H9 (cell line): ENCODE measurements at regions not wholly inside any gene's neighbourhood (a gene's known extent, or its start where the extent isn't known, plus 50 kb on each side); places are given as distances from the start of the nearest gene placed in this dataset.

Experiments used
- DNase-seq: peaks from one replicate; pipeline ENCODE4 v3.0.0-alpha.2; 2017
- H2AFZ ChIP-seq: one replicate; pipeline ENCODE4 v1.6.1; 2013; ENCODE audit warnings: mild to moderate bottlenecking, low read length, control low read depth, moderate library complexity
- H2AK5ac ChIP-seq: 2 replicates; pipeline ENCODE4 v1.6.1; 2013; ENCODE audit warnings: low read length, control low read depth, mixed read lengths; ENCODE audit not compliant: insufficient read length
- H2BK120ac ChIP-seq: one replicate; pipeline ENCODE4 v1.6.1; 2013; ENCODE audit warnings: low read depth, mild to moderate bottlenecking, low read length, control low read depth, inconsistent platforms; ENCODE audit not compliant: poor library complexity, severe bottlenecking
- H2BK12ac ChIP-seq: 2 replicates; pipeline ENCODE4 v1.6.1; 2013; ENCODE audit warnings: low read length, control low read depth, mixed read lengths, low read depth; ENCODE audit not compliant: insufficient read length
- H2BK15ac ChIP-seq: 2 replicates; pipeline ENCODE4 v1.6.1; 2013; ENCODE audit warnings: low read depth, low read length, control low read depth
- H2BK20ac ChIP-seq: one replicate; pipeline ENCODE4 v1.6.1; 2013; ENCODE audit warnings: low read depth, mild to moderate bottlenecking, low read length, control low read depth, inconsistent platforms; ENCODE audit not compliant: poor library complexity, severe bottlenecking
- H2BK5ac ChIP-seq: 2 replicates; pipeline ENCODE4 v1.6.1; 2013; ENCODE audit warnings: low read length, control low read depth, mixed read lengths; ENCODE audit not compliant: insufficient read length
- H3K14ac ChIP-seq: 2 replicates; pipeline ENCODE4 v1.6.1; 2013; ENCODE audit warnings: low read length, control low read depth; ENCODE audit not compliant: insufficient read depth
- H3K18ac ChIP-seq: 2 replicates; pipeline ENCODE4 v1.6.1; 2013; ENCODE audit warnings: low read depth, mild to moderate bottlenecking, mixed read lengths, low read length, control low read depth; ENCODE audit not compliant: insufficient read length
- H3K23ac ChIP-seq: 2 replicates; pipeline ENCODE4 v1.6.1; 2013; ENCODE audit warnings: low read length, control low read depth, mixed read lengths, low read depth; ENCODE audit not compliant: insufficient read length
- H3K23me2 ChIP-seq: 2 replicates; pipeline ENCODE4 v1.6.1; 2013; ENCODE audit warnings: low read depth, mild to moderate bottlenecking, mixed read lengths, low read length, control low read depth; ENCODE audit not compliant: insufficient read length, poor library complexity, severe bottlenecking
- H3K27ac ChIP-seq: 2 replicates; pipeline ENCODE4 v1.5.1; 2013; ENCODE audit warnings: low read length, control low read depth, mixed read lengths, low read depth; ENCODE audit not compliant: insufficient read length
- H3K27me3 ChIP-seq: 2 replicates; pipeline ENCODE4 v1.6.1; 2013; ENCODE audit warnings: low read length, control low read depth, inconsistent platforms; ENCODE audit not compliant: insufficient read depth
- H3K4ac ChIP-seq: 2 replicates; pipeline ENCODE4 v1.6.1; 2013; ENCODE audit warnings: low read depth, mild to moderate bottlenecking, control low read depth, inconsistent platforms, low read length, moderate library complexity
- H3K4me1 ChIP-seq: 2 replicates; pipeline ENCODE4 v1.6.1; 2013; ENCODE audit warnings: low read length, control low read depth, inconsistent platforms; ENCODE audit not compliant: insufficient read depth
- H3K4me2 ChIP-seq: 2 replicates; pipeline ENCODE4 v1.6.1; 2013; ENCODE audit warnings: low read length, control low read depth, mixed read lengths; ENCODE audit not compliant: insufficient read length, insufficient read depth
- H3K56ac ChIP-seq: 2 replicates; pipeline ENCODE4 v1.6.1; 2013; ENCODE audit warnings: low read depth, mild to moderate bottlenecking, mixed read lengths, low read length, control low read depth; ENCODE audit not compliant: insufficient read length
- H3K79me1 ChIP-seq: 2 replicates; pipeline ENCODE4 v1.6.1; 2013; ENCODE audit warnings: low read depth, mild to moderate bottlenecking, moderate library complexity, low read length, control low read depth, inconsistent platforms; ENCODE audit not compliant: insufficient read depth, poor library complexity, severe bottlenecking
- H3K79me2 ChIP-seq: 2 replicates; pipeline ENCODE4 v1.6.1; 2013; ENCODE audit warnings: low read length, control low read depth, inconsistent platforms; ENCODE audit not compliant: insufficient read depth
- H3K9ac ChIP-seq: 2 replicates; pipeline ENCODE4 v1.6.1; 2013; ENCODE audit warnings: low read length, control low read depth, mixed read lengths; ENCODE audit not compliant: insufficient read length; ENCODE audit errors: extremely low read depth
- H3K9me3 ChIP-seq: one replicate; pipeline ENCODE4 v1.6.1; 2013; ENCODE audit warnings: low read depth, low read length, inconsistent platforms; ENCODE audit not compliant: control insufficient read depth
- H3T11ph ChIP-seq: one replicate; pipeline ENCODE4 v1.6.1; 2013; ENCODE audit warnings: mild to moderate bottlenecking, low read length, control low read depth, inconsistent platforms
- H4K20me1 ChIP-seq: one replicate; pipeline ENCODE4 v1.6.1; 2013; ENCODE audit not compliant: control insufficient read depth, insufficient read length, insufficient read depth
- H4K5ac ChIP-seq: 2 replicates; pipeline ENCODE4 v1.6.1; 2013; ENCODE audit warnings: low read depth, mild to moderate bottlenecking, mixed read lengths, low read length, control low read depth; ENCODE audit not compliant: insufficient read length
- H4K8ac ChIP-seq: replicated peaks from 2 replicates; pipeline ENCODE4 v1.6.1; 2013; ENCODE audit warnings: low read length, control low read depth, mixed read lengths, low read depth; ENCODE audit not compliant: insufficient read length
- H4K91ac ChIP-seq: 2 replicates; pipeline ENCODE4 v1.6.1; 2013; ENCODE audit warnings: low read depth, mild to moderate bottlenecking, moderate library complexity, mixed read lengths, low read length, control low read depth; ENCODE audit not compliant: insufficient read length
- H3K27ac Mint-ChIP-seq, 3 experiments: 2 replicates in 2 of 3; 3 replicates in 1 of 3; pipeline ENCODE4 v1.8.0; 2020 to 2021; ENCODE audit warnings: mixed read lengths in 3 of 3, mild to moderate bottlenecking in 1 of 3, moderate library complexity in 1 of 3
- H3K27me3 Mint-ChIP-seq: 2 replicates; pipeline ENCODE4 v1.8.0; 2021; ENCODE audit warnings: low read depth, mild to moderate bottlenecking, moderate library complexity, mixed read lengths
- H3K36me3 Mint-ChIP-seq, 3 experiments: 2 replicates in 2 of 3; 3 replicates in 1 of 3; pipeline ENCODE4 v1.8.0; 2020 to 2021; ENCODE audit warnings: low read depth in 3 of 3, mixed read lengths in 3 of 3; ENCODE audit not compliant: insufficient read depth in 1 of 3
- H3K4me1 Mint-ChIP-seq, 2 experiments: 2 replicates each; pipeline ENCODE4 v1.8.0; 2020; ENCODE audit warnings: mixed read lengths in 2 of 2
- H3K4me3 Mint-ChIP-seq, 2 experiments: 2 replicates in 1 of 2; 3 replicates in 1 of 2; pipeline ENCODE4 v1.8.0; 2020 to 2021; ENCODE audit warnings: mild to moderate bottlenecking in 2 of 2, mixed read lengths in 2 of 2, moderate library complexity in 1 of 2
- H3K9me3 Mint-ChIP-seq, 2 experiments: 2 replicates in 1 of 2; 3 replicates in 1 of 2; pipeline ENCODE4 v1.8.0; 2020; ENCODE audit warnings: mild to moderate bottlenecking in 2 of 2, mixed read lengths in 2 of 2, moderate library complexity in 1 of 2
- WGBS: extraction: QIAGEN DNeasy Blood & Tissue Kit; methylation state at CpG from one replicate; pipeline ENCODE4 v1.1.7; 2013; ENCODE audit warnings: missing lambda C conversion rate, low lambda C conversion rate, mixed read lengths; ENCODE audit not compliant: insufficient read length; ENCODE audit errors: extremely low coverage; 5-methylcytosine and 5-hydroxymethylcytosine counted together
- TF ChIP-seq, protein P1 (sequence below): fragments of 200-600 bp; sonication (generic); conservative IDR thresholded peaks from 3 replicates; pipeline ENCODE4 v1.8.0; 2021; ENCODE audit warnings: antibody characterized with exemption, mild to moderate bottlenecking

DNA sequence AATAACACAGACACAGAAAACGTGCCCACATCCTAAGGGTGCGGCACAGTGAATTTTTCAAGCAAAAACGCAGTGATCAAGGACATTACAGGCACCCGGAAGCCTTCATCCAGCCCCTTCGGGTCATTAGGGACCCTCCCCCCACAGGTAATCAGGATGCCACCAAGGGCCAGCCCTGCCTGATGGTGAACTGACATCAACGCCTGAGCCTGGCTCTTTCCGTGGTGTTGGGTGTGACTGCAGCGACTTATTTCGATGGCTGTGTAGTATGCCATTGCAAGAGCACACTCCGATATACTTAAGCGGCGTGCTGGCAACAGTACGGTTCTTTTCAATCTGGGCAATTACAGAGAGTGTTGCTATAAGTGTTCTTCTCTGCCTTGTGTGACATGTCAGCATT lies 310.0 kb upstream of the IRX1 start:
- Histone ChIP-seq H3K9ac (no peak overlapping the region), H3K23ac (no peak overlapping the region), H2BK20ac (no peak overlapping the region), H2BK120ac (no peak overlapping the region), H3K9me3 (no peaks in the 10 kb centered on the region), H3K79me1 (no peaks in the 10 kb centered on the region), H3K27ac (no peak overlapping the region), H3K14ac (no peak overlapping the region), H2BK5ac (no peak overlapping the region), H3K4me2 (no peak overlapping the region), H4K91ac (no peak overlapping the region), H2BK15ac (no peak overlapping the region), H4K8ac (no peak overlapping the region), H3T11ph (no peak overlapping the region), H2BK12ac (no peak overlapping the region), H3K56ac (no peak overlapping the region), H4K20me1 (no peaks in the 10 kb centered on the region), H3K79me2 (no peaks in the 10 kb centered on the region), H2AFZ (no peak overlapping the region), H4K5ac (no peak overlapping the region), H3K23me2 (no peaks in the 10 kb centered on the region), H3K18ac (no peak overlapping the region), H3K27me3 (no peaks in the 10 kb centered on the region), H2AK5ac (no peak overlapping the region), H3K4ac (no peak overlapping the region), H3K4me1 (no peaks in the 10 kb centered on the region)
- H3K36me3 Mint-ChIP-seq: no peaks in the 10 kb centered on the region
- peaks cover 2% of the 10 kb centered on the region for H3K27me3 Mint-ChIP-seq
- WGBS: no CpG with 5 or more reads among the region's 13 CpGs
- H3K4me3 Mint-ChIP-seq: no peak overlapping the region
- no peak overlapping the region for H3K27ac Mint-ChIP-seq
- H3K9me3 Mint-ChIP-seq: no peaks in the 10 kb centered on the region
- no peak for DNase-seq
- peaks cover 19% of the 10 kb centered on the region in 2 experiments for H3K4me1 Mint-ChIP-seq
- TF ChIP-seq, protein P1, sequence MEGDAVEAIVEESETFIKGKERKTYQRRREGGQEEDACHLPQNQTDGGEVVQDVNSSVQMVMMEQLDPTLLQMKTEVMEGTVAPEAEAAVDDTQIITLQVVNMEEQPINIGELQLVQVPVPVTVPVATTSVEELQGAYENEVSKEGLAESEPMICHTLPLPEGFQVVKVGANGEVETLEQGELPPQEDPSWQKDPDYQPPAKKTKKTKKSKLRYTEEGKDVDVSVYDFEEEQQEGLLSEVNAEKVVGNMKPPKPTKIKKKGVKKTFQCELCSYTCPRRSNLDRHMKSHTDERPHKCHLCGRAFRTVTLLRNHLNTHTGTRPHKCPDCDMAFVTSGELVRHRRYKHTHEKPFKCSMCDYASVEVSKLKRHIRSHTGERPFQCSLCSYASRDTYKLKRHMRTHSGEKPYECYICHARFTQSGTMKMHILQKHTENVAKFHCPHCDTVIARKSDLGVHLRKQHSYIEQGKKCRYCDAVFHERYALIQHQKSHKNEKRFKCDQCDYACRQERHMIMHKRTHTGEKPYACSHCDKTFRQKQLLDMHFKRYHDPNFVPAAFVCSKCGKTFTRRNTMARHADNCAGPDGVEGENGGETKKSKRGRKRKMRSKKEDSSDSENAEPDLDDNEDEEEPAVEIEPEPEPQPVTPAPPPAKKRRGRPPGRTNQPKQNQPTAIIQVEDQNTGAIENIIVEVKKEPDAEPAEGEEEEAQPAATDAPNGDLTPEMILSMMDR: no peak
